HG03060 (cell line): ENCODE measurements at regions not wholly inside any gene's neighbourhood (a gene's known extent, or its start where the extent isn't known, plus 50 kb on each side); places are given as distances from the start of the nearest gene placed in this dataset.

Experiments
- ATAC-seq: cut with Tn5 transposase; IDR thresholded peaks from one replicate; pipeline ENCODE4 v1.9.1; 2021; ENCODE audit warnings: low read depth, moderate number of reproducible peaks; ENCODE audit not compliant: unreplicated experiment

DNA sequence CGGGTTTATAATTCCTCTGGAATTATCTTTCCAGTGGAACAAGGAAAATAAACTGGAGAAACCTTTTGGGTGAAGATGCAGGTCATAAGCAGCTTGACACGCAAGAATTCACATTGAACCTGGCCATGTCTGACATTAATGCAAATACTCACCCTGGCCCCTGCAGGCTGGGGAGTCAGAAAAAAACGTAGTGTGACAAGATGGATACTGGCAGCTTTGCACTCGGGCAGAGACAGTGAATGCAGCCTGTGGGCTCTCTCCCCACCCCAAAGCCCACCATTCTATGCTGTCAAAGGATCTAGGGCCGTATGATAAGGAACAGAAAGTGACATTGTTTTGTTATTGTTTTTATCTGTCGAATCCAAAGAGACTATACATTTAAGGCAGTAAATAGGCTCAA is 223.1 kb downstream of the RBM43 start:
- no peak for ATAC-seq

DNA sequence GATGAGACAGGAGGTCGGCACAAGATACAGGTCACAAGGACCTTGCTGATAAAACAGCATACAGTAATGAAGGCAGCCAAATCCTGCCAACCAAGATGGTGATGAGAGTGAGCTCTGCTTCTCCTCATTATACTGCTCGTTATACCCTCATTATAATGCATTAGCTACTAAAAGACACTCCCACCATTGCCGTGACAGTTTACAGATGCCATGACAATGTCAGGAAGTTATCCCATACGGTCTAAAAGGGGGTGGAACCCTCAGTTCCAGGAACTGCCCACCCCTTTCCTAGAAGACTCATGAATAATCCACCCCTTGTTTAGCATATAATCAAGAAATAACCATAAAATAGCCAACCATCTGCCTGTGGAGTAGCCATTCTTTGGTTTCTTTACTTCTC is 224.2 kb downstream of the RBM43 start:
- ATAC-seq, result no peak

DNA sequence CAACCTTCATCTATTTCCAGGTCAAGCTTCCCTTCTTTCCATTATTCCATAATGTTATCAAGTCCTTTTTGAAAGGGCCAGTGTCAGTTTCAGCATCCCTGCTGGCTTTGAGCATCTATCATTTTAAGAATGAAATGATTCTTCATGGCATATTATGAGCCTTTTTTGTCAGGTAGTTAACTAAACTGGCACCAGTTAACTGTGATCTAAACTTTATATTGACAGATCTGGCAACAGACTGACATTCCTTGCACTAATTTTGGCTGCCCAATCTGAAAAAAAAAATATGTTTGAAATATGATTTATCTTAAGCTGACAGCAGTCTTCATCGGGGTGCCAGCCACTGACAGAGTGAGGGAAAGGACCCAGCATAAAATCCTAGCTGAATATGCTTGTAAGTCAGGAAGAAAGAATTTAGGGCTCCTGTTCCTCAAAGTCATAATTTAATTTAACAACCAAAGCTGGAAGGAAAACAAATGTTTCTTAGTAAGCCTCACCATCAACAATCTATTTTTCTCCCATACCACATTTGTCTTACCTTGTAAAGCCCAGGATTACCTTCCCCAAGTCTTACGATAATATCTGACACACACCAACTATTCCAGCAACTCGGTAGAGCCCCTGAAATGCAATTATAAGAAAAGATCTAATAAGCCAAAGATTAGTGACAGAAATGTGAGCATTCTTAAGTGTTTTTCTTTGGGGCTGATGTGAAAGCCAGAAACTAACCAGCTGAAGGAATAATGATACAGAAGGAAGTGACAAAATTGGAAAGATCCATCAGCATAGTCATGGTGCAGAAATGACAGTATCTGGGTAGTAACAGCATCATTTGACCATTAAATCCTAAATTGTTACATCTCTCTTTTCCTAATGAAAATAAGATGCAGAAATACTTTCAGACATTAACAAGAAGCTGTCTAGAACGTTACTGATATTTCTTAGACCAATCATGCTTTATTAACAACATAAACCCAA is 228.1 kb downstream of the RBM43 start:
- ATAC-seq, result no peak

DNA sequence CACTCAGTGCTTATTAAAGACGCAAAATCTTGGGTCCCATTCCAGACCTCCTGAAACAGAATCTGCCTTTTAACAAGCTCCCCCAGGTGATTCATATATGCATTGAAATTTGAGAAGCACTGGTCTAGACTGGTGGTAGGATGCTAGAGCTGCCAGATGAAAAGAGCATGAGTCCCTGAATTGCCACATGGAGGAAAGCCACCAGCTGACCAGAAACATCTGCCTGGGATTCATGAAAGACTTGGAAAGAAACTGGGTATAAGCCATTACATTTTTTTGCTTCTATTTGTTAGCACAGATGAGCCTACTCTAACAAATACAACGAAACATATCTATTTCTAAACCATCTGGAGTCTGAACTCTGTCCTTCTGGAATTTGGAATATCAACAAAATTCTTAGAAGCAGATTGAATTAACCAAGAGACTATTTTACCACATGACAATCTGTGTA is 228.9 kb downstream of the RBM43 start:
- no peak for ATAC-seq

DNA sequence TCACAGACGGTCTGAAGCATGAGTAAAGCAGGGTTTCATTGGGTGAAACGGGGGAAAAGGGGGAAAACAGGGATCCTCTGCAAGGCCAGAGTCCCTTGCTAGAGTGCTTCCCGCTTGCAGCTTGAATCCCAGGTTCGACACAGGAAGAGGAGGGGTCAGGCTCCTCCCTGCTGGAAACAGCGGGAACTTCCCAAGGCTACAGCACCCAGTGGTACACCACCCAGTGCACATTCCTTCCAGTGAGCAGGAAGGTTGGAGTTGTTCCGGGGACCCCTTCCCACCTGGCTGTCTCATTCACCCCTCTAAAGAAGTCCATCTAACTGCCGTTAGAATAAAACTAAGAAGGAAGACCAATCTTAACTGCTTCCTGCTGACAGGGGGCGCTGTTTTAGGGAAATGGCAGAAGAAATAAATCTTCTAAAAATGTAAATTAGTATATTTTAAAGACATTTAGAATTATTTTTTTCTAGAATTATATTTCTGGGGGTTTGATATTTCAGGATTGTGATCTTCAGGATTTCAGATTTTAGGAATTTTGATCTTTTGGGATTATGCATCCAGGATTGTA is 230.9 kb downstream of the RBM43 start:
- no peak for ATAC-seq

DNA sequence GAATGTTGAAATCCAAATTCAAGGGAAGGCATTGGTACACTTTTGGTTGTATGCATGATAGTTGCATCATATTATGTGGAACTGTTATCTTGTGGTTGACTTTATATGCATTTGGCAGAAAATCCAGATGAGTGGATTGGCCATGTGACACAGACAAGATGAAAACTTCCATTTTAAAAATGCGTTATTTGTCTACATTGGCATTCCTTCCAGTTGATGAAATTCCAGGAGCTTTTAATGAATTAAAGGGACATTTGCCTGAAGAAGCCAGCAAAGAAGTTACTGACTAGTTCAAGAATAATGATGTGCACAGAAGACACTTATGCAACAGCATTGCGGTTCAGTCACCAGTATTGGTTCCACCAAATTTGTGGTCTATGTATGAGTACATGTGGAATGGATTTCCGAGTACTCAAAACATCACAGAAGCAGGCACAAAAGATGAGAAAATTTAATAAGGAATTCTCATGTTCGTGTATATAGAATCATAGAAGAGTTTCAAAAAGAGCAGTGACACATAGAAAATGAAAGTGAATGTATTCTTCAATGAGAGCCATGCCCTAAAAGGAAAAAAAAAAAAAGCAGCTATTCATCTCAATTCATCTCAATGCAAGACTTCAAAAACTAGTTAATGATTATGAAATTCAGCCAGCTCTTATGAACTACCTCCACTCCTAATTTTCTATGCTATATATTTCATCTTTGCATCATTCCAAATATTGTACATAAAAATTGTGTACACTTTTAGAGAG is 232.1 kb downstream of the RBM43 start:
- ATAC-seq, result no peak

DNA sequence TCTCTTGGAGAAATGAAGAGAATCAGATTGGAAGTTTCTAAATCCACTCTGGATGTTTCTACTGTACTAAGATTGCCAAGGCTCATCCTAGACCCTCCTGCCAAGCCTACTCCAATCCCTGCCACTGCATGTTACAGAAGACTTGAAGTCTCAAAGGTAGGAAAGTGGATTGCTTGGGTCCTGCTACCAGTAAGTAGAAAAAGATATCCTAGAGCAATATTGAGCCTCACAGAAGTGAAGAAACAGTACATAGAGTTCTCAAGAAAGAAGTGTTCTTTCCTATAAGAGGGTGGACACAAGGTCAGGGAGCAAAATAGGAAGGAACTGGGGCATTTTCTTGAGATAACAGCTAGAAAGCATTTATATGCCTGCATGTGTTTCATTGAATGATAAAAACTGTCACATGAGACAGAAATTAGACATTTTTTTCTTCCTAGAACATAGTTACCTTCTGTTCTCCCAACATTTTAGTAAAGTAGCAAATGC is 232.9 kb downstream of the RBM43 start:
- ATAC-seq, result no peak

DNA sequence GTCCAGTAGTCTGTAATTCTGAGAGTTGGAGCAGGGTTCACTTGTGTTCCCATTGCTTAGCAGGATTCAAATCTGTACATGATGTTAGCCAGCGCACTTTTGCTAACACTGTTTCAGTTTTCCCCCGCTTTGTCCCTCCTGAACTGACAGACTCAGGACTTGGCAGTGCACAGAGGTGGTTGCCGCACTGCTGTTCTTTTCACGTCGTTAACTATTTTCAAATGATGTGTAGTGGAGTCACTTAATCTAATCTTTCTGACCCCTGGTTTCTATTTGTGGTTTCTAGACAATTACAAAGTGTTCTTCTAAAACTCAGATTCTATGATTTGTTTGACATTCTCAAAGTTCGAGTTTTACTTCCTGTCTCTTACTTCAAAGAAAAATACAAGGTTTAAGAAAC is 234.5 kb downstream of the RBM43 start:
- no peak for ATAC-seq

DNA sequence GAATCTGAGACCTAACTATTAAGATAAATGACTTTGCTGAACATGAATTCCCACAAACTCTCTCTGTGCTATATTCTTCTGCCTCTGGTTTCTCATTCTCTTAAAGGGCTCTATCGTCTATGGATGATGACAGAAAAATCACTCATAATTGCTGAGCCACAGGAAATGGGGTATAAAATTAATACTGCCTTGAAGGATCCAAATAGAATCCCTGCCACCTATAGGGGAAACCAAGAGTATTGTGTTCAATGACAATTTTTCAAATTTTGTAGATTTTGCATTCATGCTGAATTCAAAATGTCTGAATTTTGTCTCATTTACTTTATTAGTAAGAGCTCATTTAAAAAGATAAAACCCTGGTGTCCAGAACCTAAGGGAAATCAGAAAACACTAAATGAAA is 235.8 kb downstream of the RBM43 start:
- ATAC-seq, result no peak

DNA sequence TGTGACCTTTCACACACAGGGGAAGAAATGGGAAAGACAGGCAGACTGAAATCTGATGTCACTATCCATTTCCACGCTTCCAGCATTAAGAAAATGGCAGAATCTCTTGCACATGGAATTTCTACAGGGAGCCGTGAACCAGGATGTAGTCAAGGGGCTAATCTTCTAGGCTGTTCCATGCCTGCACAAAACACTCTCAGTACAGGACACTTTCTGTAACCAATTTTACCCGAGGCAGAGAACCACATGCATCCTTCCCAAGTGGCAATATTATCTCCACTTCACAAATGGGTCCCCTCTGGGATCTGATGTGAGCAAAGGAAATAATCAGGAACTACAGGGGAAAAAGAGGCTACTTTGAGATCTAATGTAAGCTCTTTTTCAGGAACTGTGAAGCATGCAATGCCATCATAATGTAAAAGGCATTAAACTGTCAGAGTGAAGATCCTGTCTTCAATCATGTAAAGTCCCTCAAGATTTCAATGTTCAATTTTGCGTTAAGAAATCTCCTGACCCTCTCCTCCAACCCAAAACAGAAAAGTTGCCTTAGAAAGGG is 236.9 kb downstream of the RBM43 start:
- no peak for ATAC-seq

DNA sequence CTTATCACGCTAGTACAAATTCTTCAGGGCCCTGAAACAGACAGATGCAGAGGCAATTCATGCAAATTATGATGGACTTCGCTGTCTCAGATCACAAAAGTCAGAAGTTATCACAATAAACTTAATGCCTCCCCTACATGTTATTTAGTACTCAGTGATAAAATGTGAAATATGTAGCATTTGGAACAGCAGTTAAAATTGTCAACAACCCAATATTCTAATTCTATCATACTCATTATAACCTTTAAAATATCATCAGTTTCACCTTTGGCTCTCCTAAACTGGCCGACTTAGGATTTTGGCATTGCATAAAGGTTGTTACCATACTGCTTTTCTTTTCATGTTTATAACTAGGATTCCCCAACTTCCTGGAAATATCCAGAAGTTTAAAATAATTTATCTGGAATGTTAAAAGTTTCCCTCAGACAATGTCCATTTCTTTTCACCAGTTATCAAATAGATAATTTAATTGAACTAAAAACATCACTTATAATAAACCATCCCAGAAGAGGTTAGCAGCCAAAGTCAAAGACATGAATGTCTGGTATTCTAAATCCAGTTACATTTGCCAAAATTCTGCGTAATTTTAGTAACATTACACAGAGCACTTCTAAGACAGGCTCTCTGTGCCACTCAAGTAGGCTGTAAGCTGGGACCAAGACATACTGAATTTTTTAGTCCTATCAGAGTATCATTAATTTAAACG is 239.8 kb downstream of the RBM43 start:
- no peak for ATAC-seq

DNA sequence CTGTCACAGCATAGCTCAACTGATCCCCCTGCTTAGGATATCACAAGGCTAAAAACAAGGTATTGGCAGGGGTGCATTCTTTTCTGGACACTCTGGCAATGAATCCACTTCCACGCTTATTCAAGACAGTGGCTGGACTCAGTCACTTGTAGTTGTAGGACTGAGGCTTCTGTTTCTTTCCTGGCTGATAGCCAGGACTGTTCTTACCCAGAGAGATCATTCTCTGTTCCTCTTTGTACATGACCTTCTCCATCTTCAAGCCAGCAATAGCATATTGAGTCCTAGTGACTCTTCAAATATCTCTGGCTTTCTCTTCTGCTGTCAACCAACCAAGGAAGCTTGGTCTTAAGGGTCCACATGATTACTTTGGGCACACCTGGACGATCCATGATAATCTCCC is 241.3 kb downstream of the RBM43 start:
- ATAC-seq, result peak; percentile 91

DNA sequence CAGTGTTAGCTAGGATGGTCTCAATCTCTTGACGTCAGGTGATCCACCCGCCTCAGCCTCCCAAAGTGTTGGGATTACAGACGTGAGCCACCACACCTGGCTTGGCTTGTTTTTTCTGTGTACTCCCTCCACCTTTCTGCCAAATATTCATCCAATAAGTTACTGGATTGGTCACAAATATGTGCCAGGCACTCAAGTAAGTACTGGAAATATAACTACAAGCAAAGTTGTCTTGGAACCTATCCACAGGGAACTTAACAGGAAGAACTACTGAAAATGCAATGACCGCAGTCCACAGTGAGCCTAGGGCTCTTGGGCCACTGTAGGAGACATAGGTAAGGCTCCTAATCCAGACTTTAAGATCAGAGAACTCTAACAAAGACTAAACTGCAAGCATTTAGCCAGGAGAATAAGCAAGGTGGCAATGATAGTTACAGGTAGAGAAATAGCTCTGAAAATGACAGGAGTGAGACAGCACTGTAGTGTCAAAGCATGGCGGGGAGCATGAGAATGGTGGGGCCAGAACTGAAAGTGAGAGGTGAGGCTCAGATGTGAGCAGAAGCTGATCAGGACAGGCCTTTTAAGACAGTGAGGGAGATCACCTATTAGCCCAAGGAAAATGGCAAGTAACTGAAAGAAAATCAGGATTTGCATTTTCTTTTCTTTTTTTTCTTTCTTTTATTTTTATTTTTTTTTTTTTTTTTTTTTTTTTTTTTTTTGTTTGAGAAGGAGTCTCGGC is 252.1 kb downstream of the RBM43 start:
- ATAC-seq, result no peak

DNA sequence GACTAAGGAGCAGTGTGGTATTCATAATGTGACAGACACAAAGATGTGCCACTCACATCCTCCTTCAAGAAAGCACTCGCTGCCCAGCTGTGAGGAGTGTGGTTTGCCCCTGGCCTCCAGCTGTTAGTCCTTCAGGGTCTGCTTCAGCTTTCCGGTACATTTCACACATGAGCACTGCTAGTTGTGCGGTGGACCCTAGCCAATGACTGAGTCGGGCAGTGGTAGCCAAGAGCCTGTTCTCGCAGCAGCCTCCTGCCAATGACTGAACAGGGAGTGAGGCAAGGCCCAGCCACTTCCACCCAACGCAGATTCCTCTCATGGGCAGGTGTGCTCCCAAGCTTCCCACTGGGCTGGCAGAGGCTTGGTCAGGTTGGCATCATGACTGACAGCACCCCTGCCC is 254.3 kb downstream of the RBM43 start:
- ATAC-seq, result no peak

DNA sequence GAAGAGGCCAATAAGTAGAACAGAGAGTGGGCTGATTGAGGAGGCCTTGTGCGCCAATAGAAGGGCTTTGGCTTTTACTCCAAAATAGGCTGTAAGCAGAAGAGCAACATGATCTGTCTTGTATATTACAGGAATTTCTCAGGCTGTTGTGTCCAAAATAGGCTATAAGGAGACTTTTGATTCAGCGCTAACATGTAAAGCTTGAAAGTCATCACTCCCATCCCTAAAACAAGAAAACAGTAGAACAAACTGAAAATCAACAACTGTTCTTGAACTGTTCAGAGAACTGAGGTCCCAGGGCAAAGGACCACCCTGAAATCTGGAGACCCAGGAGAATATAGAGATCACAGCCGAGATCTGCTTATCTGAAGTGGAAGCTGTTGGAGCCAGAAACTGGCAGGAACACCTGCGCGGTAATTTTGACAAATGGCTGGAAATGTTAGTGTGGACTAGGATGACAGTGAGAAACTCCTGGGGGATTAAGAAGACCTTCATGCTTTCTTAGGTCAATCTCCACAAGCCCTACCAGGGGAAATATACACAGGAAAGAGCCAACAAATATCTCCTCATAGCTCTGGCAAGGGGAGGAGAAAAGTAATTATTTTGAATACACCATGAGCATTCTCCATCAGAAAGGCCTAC is 258.6 kb downstream of the RBM43 start:
- ATAC-seq, result no peak

DNA sequence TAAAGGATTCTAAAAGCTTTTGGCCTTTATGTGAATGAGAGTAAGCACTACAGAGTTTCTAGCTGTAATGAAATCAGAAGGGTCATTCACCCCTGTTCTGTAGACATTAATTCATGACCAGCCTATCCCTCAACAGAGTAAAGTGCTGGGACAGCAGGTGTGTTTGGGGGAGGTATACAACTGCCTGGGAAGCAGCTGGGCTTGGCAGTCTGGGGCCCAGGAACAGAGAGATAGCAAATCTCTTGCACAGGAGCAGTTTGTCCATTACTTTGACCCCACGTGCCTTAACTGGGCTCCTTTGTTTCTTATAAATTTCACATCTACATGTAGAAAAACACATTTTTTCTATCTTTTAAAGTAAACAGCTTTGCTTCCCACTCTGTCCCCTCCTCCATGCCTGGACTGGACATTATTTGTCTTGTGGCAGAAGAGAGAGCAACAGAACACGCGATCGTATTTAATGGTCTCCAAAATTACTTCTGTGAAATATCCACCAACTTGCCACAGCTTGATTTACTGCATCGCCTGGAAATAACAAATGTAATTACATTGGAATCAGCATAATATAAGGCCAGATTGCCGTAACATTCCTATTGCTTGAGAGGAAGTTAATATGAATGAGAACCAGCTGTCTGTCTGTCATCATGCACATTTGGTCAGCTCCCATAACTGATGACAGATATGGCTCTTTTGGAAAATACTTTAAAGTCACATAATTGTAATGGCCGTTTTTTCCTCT is 263.8 kb downstream of the RBM43 start:
- no peak for ATAC-seq

DNA sequence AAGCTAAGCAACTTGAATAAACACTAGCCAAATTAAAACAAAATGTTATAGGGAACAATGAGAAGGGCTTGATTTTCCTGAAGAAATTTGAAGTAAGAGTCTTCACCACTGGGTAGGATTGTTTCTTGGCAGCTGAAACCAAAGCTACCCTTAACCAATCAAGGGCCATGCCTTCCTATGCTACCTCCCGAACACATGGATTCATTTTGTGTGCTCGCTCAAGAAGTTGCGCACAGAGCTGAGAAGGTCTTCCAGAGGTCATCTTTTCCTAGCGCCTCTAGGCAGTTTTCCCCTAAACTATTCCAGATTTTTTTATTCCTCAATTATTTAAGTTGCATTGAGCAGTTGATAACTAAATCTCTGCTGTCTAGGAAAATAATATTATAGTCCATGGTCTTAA is 264.6 kb downstream of the RBM43 start:
- ATAC-seq, result no peak

DNA sequence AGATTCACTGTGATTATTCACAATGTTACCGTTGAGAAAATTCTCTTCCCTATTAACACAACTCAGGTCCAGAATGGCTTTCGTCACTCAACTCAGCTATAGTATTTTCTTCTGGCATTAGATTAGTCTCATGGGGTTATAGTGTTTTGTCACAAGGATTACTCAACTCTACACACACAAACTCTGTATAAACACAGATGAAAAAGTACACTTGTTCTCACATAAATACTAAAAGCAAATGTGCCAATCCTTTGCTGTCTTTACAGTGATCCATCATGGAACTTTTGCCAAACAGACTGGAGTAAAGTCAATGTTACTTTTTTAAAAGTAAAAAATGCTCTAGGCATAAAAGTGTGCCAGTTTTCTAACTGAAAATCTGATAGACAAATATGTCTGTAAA is 267.6 kb downstream of the RBM43 start:
- ATAC-seq, result no peak
